Cardiac muscle cell (in vitro differentiated cells and primary cell): ENCODE measurements at regions not wholly inside any gene's neighbourhood (a gene's known extent, or its start where the extent isn't known, plus 50 kb on each side); places are given as distances from the start of the nearest gene placed in this dataset.

Experiments used
- DNase-seq, 2 donors: peaks; one replicate each; pipeline versions ENCODE4 v3.0.0 to v3.0.0-alpha.2; 2010 to 2017; ENCODE audit warnings: low read depth in 1 of 2, low spot score in 1 of 2
- H3K27ac ChIP-seq: fragments of 200-600 bp; sonication (generic); 2 replicates; pipeline ENCODE4 v1.5.1; 2016
- H3K27me3 ChIP-seq: fragments of 200-600 bp; sonication (generic); 2 replicates; pipeline ENCODE4 v1.6.0; 2016; ENCODE audit warnings: control low read depth
- H3K36me3 ChIP-seq: fragments of 200-600 bp; sonication (generic); 2 replicates; pipeline ENCODE4 v1.5.1; 2016; ENCODE audit warnings: control low read depth
- H3K4me1 ChIP-seq: fragments of 200-600 bp; sonication (generic); 2 replicates; pipeline ENCODE4 v1.8.1; 2017; ENCODE audit warnings: low read depth, mild to moderate bottlenecking, mixed run types
- H3K4me3 ChIP-seq: fragments of 200-600 bp; sonication (generic); 2 replicates; pipeline ENCODE4 v1.5.1; 2016; ENCODE audit warnings: mild to moderate bottlenecking
- H3K9me3 ChIP-seq: fragments of 200-600 bp; sonication (generic); 2 replicates; pipeline ENCODE4 v1.5.1; 2017; ENCODE audit warnings: low read depth, mild to moderate bottlenecking, control low read depth
- TF ChIP-seq, protein P1 (sequence below): IDR thresholded peaks from 2 replicates; pipeline ENCODE4 v1.5.1; 2012; ENCODE audit warnings: low read depth, mild to moderate bottlenecking, low read length

GRCh38 chr3:29072611-29073010 lies 208.3 kb upstream of the RBMS3 start:
- H3K27ac ChIP-seq, result no peak overlapping the region
- H3K27me3 ChIP-seq, result no peaks in the 10 kb centered on the region

GRCh38 chr3:29077356-29077755 lies 203.5 kb upstream of the RBMS3 start:
- no peaks in the 10 kb centered on the region for H3K27me3 ChIP-seq
- no peaks in the 10 kb centered on the region for H3K4me1 ChIP-seq
- no peaks in the 10 kb centered on the region for H3K9me3 ChIP-seq
- no peaks in the 10 kb centered on the region for H3K36me3 ChIP-seq
- no peak overlapping the region for H3K4me3 ChIP-seq
- DNase-seq, result no peak
- H3K27ac ChIP-seq, result no peak overlapping the region
- TF ChIP-seq, protein P1, sequence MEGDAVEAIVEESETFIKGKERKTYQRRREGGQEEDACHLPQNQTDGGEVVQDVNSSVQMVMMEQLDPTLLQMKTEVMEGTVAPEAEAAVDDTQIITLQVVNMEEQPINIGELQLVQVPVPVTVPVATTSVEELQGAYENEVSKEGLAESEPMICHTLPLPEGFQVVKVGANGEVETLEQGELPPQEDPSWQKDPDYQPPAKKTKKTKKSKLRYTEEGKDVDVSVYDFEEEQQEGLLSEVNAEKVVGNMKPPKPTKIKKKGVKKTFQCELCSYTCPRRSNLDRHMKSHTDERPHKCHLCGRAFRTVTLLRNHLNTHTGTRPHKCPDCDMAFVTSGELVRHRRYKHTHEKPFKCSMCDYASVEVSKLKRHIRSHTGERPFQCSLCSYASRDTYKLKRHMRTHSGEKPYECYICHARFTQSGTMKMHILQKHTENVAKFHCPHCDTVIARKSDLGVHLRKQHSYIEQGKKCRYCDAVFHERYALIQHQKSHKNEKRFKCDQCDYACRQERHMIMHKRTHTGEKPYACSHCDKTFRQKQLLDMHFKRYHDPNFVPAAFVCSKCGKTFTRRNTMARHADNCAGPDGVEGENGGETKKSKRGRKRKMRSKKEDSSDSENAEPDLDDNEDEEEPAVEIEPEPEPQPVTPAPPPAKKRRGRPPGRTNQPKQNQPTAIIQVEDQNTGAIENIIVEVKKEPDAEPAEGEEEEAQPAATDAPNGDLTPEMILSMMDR, result no peak

More at GRCh38 chr3:29072611-29073010, 208.3 kb upstream of the RBMS3 start:
- Histone ChIP-seq H3K9me3 (no peaks in the 10 kb centered on the region), H3K36me3 (no peaks in the 10 kb centered on the region), H3K4me3 (no peak overlapping the region), H3K4me1 (no peaks in the 10 kb centered on the region)
- DNase-seq, result no peak
- TF ChIP-seq, protein P1, result no peak

DNA sequence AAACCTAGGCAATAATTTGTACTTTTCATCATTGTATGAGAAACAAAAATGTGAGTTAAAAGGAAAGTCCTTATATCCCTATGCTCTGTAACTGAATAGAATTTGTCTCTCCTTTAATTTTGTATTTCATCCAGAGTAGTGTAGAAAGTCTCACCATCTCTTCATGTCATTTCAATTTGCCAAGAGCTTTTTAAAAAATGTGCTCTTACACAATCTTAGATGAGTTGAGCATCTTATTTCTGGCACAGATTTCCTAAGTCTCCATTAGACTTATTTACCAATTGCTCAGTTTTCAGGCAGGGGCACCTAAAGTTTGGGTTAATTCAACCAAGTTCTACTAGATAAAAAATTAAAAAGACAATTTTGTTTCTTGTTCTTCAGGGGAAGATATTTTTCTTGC lies 201.5 kb upstream of the RBMS3 start:
- Histone ChIP-seq H3K36me3 (no peaks in the 10 kb centered on the region), H3K4me1 (no peaks in the 10 kb centered on the region), H3K27me3 (no peaks in the 10 kb centered on the region), H3K4me3 (no peak overlapping the region), H3K27ac (no peak overlapping the region), H3K9me3 (no peaks in the 10 kb centered on the region)
- TF ChIP-seq, protein P1, result no peak
- DNase-seq, result peak in 1 of 2 donors; percentile 50

- Histone ChIP-seq H3K27ac (no peak overlapping the region), H3K36me3 (no peaks in the 10 kb centered on the region), H3K4me3 (no peak overlapping the region), H3K4me1 (no peaks in the 10 kb centered on the region), H3K9me3 (peaks cover 2% of the 10 kb centered on the region), H3K27me3 (no peaks in the 10 kb centered on the region)
- DNase-seq, result no peak
- TF ChIP-seq, protein P1, result no peak
Measured at GRCh38 chr3:29080967-29081366, 199.9 kb upstream of the RBMS3 start.

GRCh38 chr3:29083081-29083480 lies 197.8 kb upstream of the RBMS3 start:
- TF ChIP-seq, protein P1, result no peak
- H3K4me3 ChIP-seq, result no peak overlapping the region
- no peaks in the 10 kb centered on the region for H3K4me1 ChIP-seq
- no peak overlapping the region for H3K27ac ChIP-seq
- no peaks in the 10 kb centered on the region for H3K27me3 ChIP-seq
- peaks cover 2% of the 10 kb centered on the region for H3K9me3 ChIP-seq
- H3K36me3 ChIP-seq, result no peaks in the 10 kb centered on the region
- no peak for DNase-seq

- Histone ChIP-seq H3K36me3 (no peaks in the 10 kb centered on the region), H3K27me3 (no peaks in the 10 kb centered on the region), H3K27ac (no peak overlapping the region), H3K4me1 (no peaks in the 10 kb centered on the region), H3K4me3 (no peak overlapping the region), H3K9me3 (peaks cover 2% of the 10 kb centered on the region)
- peak in 1 of 2 donors; percentile 7 for DNase-seq
- TF ChIP-seq, protein P1, result no peak
Measured at GRCh38 chr3:29083676-29084075, 197.2 kb upstream of the RBMS3 start.
